K562 (cell line): ENCODE measurements at regions not wholly inside any gene's neighbourhood (a gene's known extent, or its start where the extent isn't known, plus 50 kb on each side); places are given as distances from the start of the nearest gene placed in this dataset.

ENCODE experiments used
- CSDE1 ChIP-seq, 2 experiments: fragments of 450-650 bp; IDR thresholded peaks; 2 replicates each; pipeline ENCODE4 v1.6.1; 2016; ENCODE audit warnings: mild to moderate bottlenecking in 1 of 2
- CXXC5 ChIP-seq: fragments of 250-450 bp; sonication (Bioruptor Pico); IDR thresholded peaks from 2 replicates; pipeline ENCODE4 v1.8.0; 2022; ENCODE audit warnings: inconsistent platforms, mild to moderate bottlenecking, moderate library complexity
- DDX20 ChIP-seq: fragments of 450-650 bp; IDR thresholded peaks from 2 replicates; pipeline ENCODE4 v1.6.1; 2016; ENCODE audit warnings: missing genetic modification characterization, low read depth, mild to moderate bottlenecking, missing compliant biosample characterization, moderate library complexity
- ETV5 ChIP-seq: sonication (generic); formaldehyde crosslinking; IDR thresholded peaks from 2 replicates; pipeline ENCODE4 v1.4.0; 2020; ENCODE audit warnings: low read depth, mild to moderate bottlenecking, missing genetic modification reagents
- HDAC1 ChIP-seq, 2 experiments: fragments of 450-650 bp; IDR thresholded peaks; 2 replicates each; pipeline ENCODE4 v1.6.1; 2016 to 2017; ENCODE audit warnings: inconsistent platforms in 1 of 2, mild to moderate bottlenecking in 1 of 2, moderate library complexity in 1 of 2
- HDAC6 ChIP-seq: IDR thresholded peaks from 2 replicates; pipeline ENCODE4 v1.6.1; 2012; ENCODE audit warnings: low read depth, mild to moderate bottlenecking, control low read depth, inconsistent platforms, low read length, moderate library complexity
- KDM1A ChIP-seq, 2 experiments: fragments of 450-650 bp; IDR thresholded peaks; 2 replicates each; pipeline ENCODE4 v1.6.1; 2016; ENCODE audit warnings: mild to moderate bottlenecking in 2 of 2
- MXI1 ChIP-seq: IDR thresholded peaks from 2 replicates; pipeline ENCODE4 v1.6.1; 2011; ENCODE audit warnings: low read depth, mild to moderate bottlenecking, improper control_type of control experiment, low read length
- MYC ChIP-seq, 2 experiments: fragments of 250-450 bp in 1 of 2; sonication (Bioruptor Pico) in 1 of 2; IDR thresholded peaks; 2 replicates each; pipeline versions ENCODE4 v1.5.1 to v1.6.1; 2012 to 2021; ENCODE audit warnings: low read depth in 2 of 2, borderline replicate concordance in 1 of 2, improper control_type of control experiment in 1 of 2, low read length in 1 of 2, mild to moderate bottlenecking in 1 of 2, moderate library complexity in 1 of 2
- NFE2 ChIP-seq: IDR thresholded peaks from 2 replicates; pipeline ENCODE4 v1.6.1; 2014; ENCODE audit warnings: antibody characterized with exemption, low read depth
- NR4A1 ChIP-seq, 2 experiments: fragments of 250-450 bp in 1 of 2; fragments of 450-650 bp in 1 of 2; sonication (Bioruptor Pico) in 1 of 2; IDR thresholded peaks; 2 replicates each; pipeline versions ENCODE4 v1.4.0 to v1.6.1; 2016 to 2020; ENCODE audit warnings: mild to moderate bottlenecking in 2 of 2, missing compliant biosample characterization in 1 of 2, missing genetic modification characterization in 1 of 2, moderate library complexity in 1 of 2
- PTTG1 ChIP-seq: fragments of 450-650 bp; IDR thresholded peaks from 2 replicates; pipeline ENCODE4 v1.6.1; 2016; ENCODE audit warnings: low read depth, mild to moderate bottlenecking, missing genetic modification characterization, missing compliant biosample characterization
- RFX5 ChIP-seq: IDR thresholded peaks from 2 replicates; pipeline ENCODE4 v1.6.1; 2011; ENCODE audit warnings: low read depth, mild to moderate bottlenecking, improper control_type of control experiment, low read length
- SRF ChIP-seq, 2 experiments: fragments of 250-450, 450-650 bp in 1 of 2; sonication (Bioruptor Pico) in 1 of 2; sonication (generic) in 1 of 2; formaldehyde crosslinking; IDR thresholded peaks; 2 replicates each; pipeline versions ENCODE4 v1.5.0 to v1.5.1; 2020 to 2022; ENCODE audit warnings: mild to moderate bottlenecking in 1 of 2, missing genetic modification reagents in 1 of 2
- ZC3H11A ChIP-seq: IDR thresholded peaks from 2 replicates; pipeline ENCODE4 v1.6.1; 2012; ENCODE audit warnings: low read depth, low read length, improper control_type of control experiment
- ZEB2 ChIP-seq: fragments of 450-650 bp; IDR thresholded peaks from 2 replicates; pipeline ENCODE4 v1.6.1; 2016
- ZNF133 ChIP-seq: fragments of 250-450 bp; sonication (Bioruptor Pico); IDR thresholded peaks from 2 replicates; pipeline ENCODE4 v1.4.0; 2020; ENCODE audit warnings: mild to moderate bottlenecking
- ZNF436 ChIP-seq: fragments of 250-450, 450-650 bp; sonication (Bioruptor Pico); formaldehyde crosslinking; IDR thresholded peaks from 2 replicates; pipeline ENCODE4 v1.7.0; 2020; ENCODE audit warnings: mild to moderate bottlenecking
- ZNF644 ChIP-seq: fragments of 200-800 bp; sonication (Bioruptor generic); IDR thresholded peaks from 2 replicates; pipeline ENCODE4 v1.6.1; 2016; ENCODE audit warnings: low read depth, missing genetic modification characterization, missing compliant biosample characterization
- TF ChIP-seq, protein P1 (sequence below): fragments of 450-650 bp; IDR thresholded peaks from 2 replicates; pipeline ENCODE4 v1.6.1; 2017; ENCODE audit warnings: antibody characterized with exemption, mild to moderate bottlenecking
- TF ChIP-seq, protein P2 (sequence below): fragments of 450-650 bp; IDR thresholded peaks from 2 replicates; pipeline ENCODE4 v1.6.1; 2016; ENCODE audit warnings: missing biosample characterization, missing genetic modification characterization
- TF ChIP-seq, protein P3 (sequence below): fragments of 250-450 bp; sonication (Bioruptor Pico); IDR thresholded peaks from 2 replicates; pipeline ENCODE4 v1.6.1; 2021; ENCODE audit warnings: mild to moderate bottlenecking
- TF ChIP-seq, protein P4 (sequence below): fragments of 250-450 bp; sonication (Bioruptor Pico); IDR thresholded peaks from 2 replicates; pipeline ENCODE4 v1.4.0; 2020; ENCODE audit warnings: mild to moderate bottlenecking

DNA sequence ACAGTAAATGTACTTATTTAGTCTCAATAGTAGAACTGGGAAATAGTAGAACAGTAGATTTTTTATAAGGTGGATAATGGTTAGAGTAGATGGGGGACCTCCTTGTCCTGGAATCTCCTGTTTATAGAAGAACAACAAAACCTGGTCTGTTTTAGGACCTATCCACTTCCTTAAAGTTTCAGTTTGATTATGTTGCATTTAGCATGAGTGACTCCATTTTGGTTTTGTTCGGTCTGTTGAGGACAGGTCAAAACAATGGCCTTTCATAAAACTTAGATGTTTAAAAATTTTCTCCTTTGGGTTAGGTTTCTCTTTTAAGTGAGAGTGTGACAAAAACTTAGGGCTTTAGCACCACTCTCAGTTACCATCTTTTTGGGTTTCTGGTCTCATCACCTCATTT, 308.9 kb downstream of the BTG1 start (continued):
- TF ChIP-seq, protein P1, sequence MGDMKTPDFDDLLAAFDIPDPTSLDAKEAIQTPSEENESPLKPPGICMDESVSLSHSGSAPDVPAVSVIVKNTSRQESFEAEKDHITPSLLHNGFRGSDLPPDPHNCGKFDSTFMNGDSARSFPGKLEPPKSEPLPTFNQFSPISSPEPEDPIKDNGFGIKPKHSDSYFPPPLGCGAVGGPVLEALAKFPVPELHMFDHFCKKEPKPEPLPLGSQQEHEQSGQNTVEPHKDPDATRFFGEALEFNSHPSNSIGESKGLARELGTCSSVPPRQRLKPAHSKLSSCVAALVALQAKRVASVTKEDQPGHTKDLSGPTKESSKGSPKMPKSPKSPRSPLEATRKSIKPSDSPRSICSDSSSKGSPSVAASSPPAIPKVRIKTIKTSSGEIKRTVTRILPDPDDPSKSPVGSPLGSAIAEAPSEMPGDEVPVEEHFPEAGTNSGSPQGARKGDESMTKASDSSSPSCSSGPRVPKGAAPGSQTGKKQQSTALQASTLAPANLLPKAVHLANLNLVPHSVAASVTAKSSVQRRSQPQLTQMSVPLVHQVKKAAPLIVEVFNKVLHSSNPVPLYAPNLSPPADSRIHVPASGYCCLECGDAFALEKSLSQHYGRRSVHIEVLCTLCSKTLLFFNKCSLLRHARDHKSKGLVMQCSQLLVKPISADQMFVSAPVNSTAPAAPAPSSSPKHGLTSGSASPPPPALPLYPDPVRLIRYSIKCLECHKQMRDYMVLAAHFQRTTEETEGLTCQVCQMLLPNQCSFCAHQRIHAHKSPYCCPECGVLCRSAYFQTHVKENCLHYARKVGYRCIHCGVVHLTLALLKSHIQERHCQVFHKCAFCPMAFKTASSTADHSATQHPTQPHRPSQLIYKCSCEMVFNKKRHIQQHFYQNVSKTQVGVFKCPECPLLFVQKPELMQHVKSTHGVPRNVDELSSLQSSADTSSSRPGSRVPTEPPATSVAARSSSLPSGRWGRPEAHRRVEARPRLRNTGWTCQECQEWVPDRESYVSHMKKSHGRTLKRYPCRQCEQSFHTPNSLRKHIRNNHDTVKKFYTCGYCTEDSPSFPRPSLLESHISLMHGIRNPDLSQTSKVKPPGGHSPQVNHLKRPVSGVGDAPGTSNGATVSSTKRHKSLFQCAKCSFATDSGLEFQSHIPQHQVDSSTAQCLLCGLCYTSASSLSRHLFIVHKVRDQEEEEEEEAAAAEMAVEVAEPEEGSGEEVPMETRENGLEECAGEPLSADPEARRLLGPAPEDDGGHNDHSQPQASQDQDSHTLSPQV = peak; percentile 94
- no peak for TF ChIP-seq CSDE1 (IDR thresholded peaks at IDR 0.05)
- TF ChIP-seq ETV5 = no peak
- TF ChIP-seq ZNF436 (CRISPR knock-in tag) = no peak
- TF ChIP-seq ZEB2 = no peak
- TF ChIP-seq, protein P2, sequence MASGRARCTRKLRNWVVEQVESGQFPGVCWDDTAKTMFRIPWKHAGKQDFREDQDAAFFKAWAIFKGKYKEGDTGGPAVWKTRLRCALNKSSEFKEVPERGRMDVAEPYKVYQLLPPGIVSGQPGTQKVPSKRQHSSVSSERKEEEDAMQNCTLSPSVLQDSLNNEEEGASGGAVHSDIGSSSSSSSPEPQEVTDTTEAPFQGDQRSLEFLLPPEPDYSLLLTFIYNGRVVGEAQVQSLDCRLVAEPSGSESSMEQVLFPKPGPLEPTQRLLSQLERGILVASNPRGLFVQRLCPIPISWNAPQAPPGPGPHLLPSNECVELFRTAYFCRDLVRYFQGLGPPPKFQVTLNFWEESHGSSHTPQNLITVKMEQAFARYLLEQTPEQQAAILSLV = 0 out of 2 replicates have a peak, but pooled peaks have one; percentile 39
- TF ChIP-seq, protein P3, sequence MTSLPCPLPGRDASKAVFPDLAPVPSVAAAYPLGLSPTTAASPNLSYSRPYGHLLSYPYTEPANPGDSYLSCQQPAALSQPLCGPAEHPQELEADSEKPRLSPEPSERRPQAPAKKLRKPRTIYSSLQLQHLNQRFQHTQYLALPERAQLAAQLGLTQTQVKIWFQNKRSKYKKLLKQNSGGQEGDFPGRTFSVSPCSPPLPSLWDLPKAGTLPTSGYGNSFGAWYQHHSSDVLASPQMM = no peak
- TF ChIP-seq NR4A1 (CRISPR knock-in tag; IDR thresholded peaks at IDR 0.05) = no peak
- peak; percentile 78; the same call in 1 of the 2 replicates for TF ChIP-seq NR4A1 (tag; IDR thresholded peaks at IDR 0.05)
- no peak for TF ChIP-seq RFX5
- TF ChIP-seq ZC3H11A = no peak
- no peak for TF ChIP-seq HDAC6
- TF ChIP-seq ZNF644 = 0 out of 2 replicates have a peak, but pooled peaks have one; percentile 58
- TF ChIP-seq ZNF133 (CRISPR knock-in tag) = no peak
- TF ChIP-seq, protein P4, sequence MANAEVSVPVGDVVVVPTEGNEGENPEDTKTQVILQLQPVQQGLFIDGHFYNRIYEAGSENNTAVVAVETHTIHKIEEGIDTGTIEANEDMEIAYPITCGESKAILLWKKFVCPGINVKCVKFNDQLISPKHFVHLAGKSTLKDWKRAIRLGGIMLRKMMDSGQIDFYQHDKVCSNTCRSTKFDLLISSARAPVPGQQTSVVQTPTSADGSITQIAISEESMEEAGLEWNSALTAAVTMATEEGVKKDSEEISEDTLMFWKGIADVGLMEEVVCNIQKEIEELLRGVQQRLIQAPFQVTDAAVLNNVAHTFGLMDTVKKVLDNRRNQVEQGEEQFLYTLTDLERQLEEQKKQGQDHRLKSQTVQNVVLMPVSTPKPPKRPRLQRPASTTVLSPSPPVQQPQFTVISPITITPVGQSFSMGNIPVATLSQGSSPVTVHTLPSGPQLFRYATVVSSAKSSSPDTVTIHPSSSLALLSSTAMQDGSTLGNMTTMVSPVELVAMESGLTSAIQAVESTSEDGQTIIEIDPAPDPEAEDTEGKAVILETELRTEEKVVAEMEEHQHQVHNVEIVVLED (CRISPR knock-in tag) = no peak
- no peak for TF ChIP-seq MXI1
- peak; percentile 25; the same call in 1 of the 2 replicates for TF ChIP-seq CXXC5 (CRISPR knock-in tag)
- TF ChIP-seq PTTG1 (tag) = peak; percentile 82
- TF ChIP-seq MYC (IDR thresholded peaks at IDR 0.05; ENCODE audit: low read depth, low read length) = no peak
- no peak for TF ChIP-seq MYC (CRISPR knock-in tag; IDR thresholded peaks at IDR 0.05; ENCODE audit: borderline replicate concordance, low read depth)
- no peak for TF ChIP-seq HDAC1 (IDR thresholded peaks at IDR 0.05)
- TF ChIP-seq KDM1A (IDR thresholded peaks at IDR 0.05) = no peak
- no peak for TF ChIP-seq NFE2
- TF ChIP-seq SRF (CRISPR knock-in tag; IDR thresholded peaks at IDR 0.05) = no peak
- TF ChIP-seq DDX20 (tag) = peak; percentile 76; the same call in 1 of the 2 replicates
